Epidermal melanocyte (primary cell): ENCODE measurements at regions not wholly inside any gene's neighbourhood (a gene's known extent, or its start where the extent isn't known, plus 50 kb on each side); places are given as distances from the start of the nearest gene placed in this dataset.

ENCODE experiments used
- DNase-seq: peaks from one replicate; pipeline ENCODE4 v3.0.0; 2011; ENCODE audit warnings: low spot score; ENCODE audit not compliant: insufficient read length

DNA sequence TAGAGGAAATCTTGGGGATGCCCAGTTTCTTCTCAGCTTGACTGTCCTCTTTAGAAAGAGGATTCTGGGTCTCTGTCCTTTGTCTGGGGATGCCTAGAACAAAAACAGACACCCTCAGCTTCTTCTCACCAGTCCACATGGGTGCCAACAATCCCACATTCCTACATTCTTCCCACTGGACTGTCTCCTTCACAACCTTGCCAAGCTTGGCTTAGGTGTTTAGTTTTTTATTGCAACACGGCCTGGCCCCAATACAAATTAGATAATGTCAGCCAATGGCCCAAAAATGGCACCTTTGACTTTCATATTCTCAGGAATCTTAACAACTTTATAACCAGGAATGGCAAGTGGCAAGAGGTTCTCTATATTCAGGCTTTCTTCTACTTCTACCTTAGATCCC, 273.0 kb downstream of the RNF152 start:
- DNase-seq = no peak

DNA sequence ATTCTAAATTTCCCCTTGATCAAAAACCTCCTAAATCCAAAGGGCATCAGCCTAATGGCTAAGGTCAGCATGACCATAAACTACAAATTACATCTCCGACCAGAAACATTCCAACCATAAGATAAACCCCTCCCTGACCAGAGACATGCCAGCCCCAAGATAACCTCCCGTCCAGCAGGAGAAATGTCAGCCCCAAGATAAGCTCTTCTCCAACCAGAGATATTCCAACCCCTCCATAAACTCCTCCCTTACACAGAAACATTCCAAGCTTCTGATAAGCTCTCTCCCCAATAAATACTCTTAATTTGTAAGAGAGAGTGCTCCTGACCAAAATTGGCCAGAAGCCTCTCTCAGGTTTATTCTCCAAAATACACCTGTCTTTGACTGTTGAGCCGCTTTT, 274.0 kb downstream of the RNF152 start:
- DNase-seq = no peak

DNA sequence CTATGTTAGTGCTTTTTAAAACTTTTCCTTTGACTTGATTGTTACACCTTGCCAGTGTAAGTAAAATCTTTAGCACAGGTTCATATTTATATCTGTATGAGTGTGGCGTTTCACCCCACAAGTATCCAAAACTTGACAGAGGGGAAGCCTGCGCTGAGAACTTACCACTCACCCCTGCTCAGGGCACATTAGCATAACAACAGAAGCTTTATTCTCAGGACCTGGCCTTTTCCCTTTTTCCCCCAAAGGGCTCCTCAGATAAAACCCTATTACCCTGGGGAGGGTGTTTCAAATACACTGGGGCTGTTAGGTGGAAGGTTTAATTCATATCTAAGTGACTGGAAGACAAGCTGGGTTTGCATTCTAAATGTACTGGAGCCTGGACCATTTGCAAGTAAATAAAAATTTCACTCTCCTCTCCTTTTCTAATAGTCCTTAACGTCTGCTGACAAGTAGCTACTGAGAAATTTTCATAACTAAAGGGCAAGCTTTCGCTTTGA, 276.6 kb downstream of the RNF152 start:
- DNase-seq = no peak

DNA sequence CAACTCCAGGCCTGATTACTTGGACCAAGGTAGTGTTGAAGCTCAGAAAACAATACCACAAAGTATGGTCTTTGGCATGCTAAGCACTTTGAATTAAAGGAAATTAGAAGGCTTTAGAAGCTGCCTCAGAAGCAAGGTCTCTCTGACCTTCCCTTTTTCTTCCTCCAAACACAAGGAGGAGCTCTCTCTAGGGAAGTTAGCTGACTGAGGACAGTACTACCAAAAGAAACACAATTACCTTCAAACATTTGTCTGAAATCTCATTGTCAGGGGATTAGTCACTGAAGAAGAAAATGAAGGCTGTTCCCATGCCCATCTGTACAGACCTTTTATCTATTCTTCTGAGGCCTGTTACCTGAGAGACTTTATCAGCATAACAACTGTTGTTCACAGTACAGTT, 279.3 kb downstream of the CDH20 start:
- DNase-seq = no peak

DNA sequence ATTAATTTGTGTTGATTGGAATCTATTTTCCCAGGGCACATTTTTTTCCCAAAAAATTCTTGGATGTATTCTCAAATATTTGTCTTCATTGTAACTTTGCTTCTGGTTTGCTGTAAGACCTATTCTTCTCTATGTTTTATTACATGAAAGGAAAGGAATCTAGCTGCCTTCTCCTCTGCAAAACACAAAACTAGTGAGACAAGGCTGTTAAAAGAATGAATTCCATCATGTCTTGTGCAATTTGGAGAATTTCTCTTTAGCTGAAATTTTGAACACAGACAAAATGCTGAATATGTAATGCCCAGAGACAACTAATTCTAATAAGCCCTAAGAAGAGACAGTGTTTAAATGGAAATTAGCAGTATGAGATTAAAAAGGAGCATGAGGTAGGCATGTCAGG, 275.9 kb downstream of the CDH20 start:
- DNase-seq = no peak

DNA sequence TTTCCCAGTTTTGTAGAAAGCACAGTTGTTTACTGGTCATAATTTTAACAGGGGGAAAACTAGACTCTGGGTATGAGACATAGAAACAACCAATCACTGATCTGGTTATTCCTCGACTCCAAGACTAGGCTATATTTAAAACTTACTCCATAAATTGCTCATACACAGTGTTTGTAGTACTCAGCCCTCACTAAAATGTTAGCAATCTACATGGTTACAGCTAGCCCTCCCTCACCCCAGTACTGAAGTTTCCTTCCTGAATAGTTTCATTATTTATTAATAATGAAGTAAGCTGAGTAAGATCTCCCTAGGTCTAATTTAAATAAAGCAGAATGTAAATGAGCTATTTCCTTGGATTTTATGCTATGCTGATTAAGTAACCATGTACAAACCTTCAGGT, 275.1 kb downstream of the CDH20 start:
- no peak for DNase-seq

DNA sequence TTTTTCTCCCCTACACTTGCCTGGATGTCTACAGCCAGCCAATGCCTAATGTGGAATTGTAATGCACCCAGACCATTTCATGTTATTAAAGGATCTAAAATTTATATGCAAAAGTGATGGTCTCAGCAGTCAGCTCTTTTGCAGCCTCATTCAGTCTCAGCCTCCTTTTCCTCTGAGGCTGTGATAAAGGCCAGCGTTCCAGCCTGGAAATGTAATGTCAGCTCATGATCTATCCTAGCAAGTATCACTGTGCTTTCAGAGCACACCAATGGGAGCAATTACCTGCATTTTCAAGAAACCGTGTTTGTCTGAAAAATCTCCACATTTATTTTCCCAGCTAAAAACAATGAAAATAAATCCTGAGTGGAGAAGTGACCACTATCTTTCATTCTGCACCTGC, 274.6 kb downstream of the CDH20 start:
- DNase-seq = no peak

DNA sequence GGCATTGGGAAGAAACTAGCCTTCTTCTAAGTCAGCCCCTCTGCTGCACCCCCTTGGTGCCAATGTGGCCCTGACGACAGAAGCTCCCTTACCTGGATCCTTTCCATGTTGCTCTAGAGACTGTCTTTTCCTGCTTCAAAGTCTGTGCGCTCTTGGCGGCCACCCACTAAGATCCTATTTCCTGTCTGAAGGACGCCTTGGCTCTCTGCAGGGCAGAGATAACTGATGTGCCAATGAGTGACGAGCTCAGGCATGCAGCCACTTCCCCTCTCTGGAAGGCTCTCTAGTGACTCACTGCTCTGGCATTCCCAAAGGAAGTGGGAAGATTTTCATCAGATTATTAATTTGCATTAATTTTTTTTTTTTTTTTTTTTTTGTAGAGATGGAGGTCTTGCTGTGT, 273.5 kb downstream of the CDH20 start:
- DNase-seq = peak; percentile 41

DNA sequence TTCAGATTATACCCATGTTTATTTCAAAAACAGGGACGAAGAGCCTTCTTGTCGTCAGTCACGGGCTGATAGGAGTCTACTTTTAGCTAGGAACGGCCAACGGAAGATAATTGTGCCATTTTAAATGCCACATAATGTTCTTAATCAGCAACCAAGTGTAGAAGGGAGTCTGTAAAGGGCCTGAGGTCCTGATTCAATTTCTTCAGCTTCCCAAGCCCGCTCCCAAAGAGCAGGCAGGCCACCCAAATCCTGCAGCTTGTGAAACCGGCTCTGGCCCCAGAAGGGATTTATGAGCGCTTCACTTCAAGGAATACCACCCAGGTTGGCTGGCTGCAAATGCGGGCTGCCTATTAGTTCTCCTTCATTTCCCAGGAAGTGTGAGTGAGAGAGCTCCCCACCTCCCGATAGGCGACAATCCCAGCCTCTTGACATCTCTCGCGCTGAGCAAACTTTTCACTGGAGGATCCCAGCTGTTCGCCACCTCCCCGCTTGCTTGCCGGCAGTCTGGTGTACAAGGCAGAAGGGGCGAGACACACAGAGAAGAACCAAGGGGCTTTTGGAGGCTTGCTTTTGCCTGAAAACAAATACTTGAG, 272.9 kb downstream of the CDH20 start:
- DNase-seq = no peak

DNA sequence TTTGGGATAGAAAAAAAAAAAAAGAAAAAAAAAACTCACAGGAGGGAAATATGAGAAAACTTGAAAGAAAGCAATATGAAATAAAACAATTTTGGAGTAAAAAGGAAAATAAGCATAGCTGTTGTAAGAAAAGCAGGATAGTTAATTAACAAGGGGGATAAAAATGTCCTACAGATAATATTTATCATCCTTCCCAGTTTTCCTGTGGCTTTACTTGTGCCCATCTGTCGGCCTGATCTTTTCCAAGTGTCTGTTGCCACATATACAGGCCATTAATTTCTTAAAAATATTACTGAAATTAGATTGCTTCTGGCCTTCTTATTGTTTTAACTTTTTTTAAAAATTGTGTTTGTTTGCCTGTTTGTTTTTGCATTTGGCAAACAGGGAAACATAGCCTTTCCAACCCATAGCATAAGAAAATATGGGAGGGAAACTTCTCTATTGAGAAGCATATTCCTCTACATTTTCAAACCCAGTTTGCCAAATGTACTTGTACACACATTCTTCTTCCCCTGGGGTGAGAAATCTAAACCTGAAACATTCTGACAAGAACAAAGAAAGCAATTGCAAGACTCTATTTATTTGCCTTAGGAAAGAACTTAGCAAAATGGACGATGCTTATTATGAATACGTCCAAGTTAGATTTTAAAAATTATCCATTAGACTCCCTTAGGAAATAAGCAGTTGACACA, 272.3 kb downstream of the CDH20 start:
- DNase-seq = no peak
